ENCODE measurements at regions not wholly inside any gene's neighbourhood (a gene's known extent, or its start where the extent isn't known, plus 50 kb on each side); places are given as distances from the start of the nearest gene placed in this dataset.

DNA sequence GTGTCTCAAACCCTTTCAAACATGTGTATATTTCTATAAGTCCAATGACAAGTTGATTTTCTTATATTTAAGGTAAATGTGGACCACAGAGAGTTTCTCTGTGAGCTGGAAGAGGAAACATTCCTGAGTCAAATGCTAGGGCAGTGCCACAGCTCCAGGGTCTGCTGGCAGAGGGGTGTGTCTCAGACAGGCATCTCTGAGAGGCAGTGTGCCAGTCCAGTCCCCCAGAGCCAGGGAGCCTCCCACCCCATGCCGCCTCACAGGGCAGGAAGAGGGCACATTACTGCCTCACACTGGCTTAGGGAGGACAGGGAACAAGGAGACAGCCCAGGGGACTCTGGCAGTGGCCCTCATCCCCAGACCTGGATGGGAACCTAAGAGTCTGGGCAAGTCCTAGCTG is 120.2 kb downstream of the TENT4A start (continued):
- TF ChIP-seq CHD1 (IDR thresholded peaks at IDR 0.05; ENCODE audit: low read depth, low read length) (no peak), CBX5 (IDR thresholded peaks at IDR 0.05; ENCODE audit: low read depth, low read length) (no peak)

Measured in H1 (cell line).